NCI-H2196 (cell line): ENCODE measurements at regions not wholly inside any gene's neighbourhood (a gene's known extent, or its start where the extent isn't known, plus 50 kb on each side); places are given as distances from the start of the nearest gene placed in this dataset.

Experiments used
- DNase-seq: peaks from one replicate; lab custom pipeline; 2025; ENCODE audit not compliant: unreplicated experiment; lab: John Stamatoyannopoulos, UW

DNA sequence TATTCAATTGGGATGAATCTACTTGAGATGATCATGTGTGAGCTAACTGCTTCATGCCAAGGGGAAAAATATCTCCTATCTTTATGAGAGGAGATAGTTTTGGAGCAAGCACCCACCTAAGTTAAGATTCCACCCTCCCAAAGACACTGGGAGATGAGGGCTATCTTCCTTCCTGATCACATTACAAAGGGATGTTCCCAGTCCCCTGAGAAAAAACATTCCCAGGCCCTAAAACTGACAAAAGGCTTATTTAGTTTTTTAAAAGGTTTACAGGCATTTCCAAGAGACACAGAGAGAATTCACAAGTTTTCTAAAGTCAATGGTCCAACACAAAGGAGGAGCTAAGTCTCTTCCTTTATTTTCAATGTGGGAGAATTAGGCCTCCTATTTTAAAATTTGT, 401.5 kb downstream of the FBXO15 start:
- no peak for DNase-seq

DNA sequence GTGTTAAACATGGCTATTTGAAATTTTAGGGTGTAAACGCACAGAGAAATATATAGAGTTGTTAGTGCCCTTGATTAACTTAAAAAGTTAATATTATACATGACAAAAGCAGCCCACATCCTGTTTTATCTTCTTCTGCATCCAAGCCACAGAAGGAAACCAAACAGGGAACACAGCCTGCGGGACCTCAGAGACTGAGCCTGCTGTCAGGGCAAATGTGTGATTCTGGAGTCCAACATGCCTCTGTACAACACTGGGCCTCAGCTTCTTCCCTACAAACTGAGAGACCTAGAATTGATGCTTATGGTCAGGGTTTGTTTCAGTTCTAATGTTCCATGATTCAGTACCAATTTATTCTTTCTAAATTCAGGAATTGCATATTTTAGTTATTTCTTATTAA, 404.7 kb downstream of the FBXO15 start:
- DNase-seq, result no peak

DNA sequence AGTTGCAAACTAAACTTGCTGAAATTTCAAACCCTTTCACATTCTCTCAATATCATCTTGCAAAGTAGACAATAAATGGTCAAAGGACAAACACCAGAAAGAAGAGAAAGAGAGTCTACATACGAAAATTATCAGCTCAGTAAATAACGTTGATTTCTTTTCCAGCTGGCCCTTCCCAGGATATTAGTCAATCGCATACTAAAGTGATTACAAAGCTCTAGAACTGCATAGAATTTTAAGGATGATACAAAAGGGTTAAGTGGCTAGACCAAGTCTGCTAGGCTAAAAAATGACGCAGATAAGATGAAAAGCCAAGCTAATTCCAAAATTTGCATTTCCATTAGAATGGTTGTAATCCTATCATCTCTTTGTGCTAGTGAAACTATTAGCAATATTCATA, 405.7 kb downstream of the FBXO15 start:
- DNase-seq, result no peak

DNA sequence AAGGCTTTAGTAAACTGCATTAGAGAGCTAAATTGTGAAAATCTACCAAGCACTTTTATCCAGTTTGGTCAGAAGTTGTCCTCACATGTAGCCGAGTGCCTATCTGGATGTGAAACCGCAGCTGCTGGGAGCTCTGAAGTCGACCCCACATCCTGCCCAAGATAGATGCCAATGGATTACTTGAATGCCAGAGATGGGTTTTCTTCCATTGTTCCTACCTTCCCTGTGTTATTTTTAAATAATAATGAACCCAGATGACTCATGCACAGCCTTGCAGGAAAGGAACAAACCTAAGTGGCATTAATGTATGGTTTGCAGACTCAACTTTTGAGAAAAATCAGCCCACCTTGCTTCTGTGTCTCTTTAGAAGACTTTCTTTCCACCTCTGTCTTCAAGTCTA, 408.5 kb downstream of the FBXO15 start:
- no peak for DNase-seq

DNA sequence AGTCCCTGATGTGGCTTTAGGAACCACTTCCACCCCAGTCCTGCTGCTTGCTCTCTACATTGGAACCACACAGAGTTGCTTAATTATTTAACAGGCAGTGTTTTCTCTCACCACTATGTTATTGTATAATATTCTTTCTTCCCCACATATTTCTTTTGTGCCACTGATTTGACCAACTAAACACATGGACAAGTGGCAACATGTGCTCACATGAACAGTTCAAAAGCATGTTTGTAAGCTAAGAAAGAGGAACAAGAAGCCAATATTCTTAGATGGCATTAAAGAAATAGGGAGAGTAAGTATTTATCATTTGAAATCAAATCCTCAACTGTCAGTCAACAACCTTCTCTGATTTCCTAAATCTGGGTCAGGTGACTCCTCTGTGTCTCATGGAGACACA, 409.6 kb downstream of the FBXO15 start:
- no peak for DNase-seq

DNA sequence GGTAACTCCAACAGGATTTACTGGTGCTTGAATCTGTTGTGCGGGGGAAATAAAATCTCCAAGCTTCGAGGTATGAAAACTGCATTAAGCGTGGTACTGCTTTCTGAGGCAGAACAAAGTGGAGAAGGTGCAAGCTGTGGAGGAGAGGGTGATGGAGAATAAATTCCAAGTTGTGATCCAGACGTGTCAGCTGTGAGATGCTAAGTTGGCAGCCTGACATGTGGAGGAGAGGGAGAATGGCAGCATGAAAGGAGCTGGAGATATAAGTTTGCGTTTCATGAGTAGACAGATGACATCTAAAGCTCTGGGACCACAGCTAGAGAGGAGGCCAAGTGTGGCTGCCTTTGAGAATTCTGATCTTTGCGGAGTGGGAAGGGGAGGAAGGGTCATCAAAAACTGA, 411.8 kb downstream of the FBXO15 start:
- no peak for DNase-seq

DNA sequence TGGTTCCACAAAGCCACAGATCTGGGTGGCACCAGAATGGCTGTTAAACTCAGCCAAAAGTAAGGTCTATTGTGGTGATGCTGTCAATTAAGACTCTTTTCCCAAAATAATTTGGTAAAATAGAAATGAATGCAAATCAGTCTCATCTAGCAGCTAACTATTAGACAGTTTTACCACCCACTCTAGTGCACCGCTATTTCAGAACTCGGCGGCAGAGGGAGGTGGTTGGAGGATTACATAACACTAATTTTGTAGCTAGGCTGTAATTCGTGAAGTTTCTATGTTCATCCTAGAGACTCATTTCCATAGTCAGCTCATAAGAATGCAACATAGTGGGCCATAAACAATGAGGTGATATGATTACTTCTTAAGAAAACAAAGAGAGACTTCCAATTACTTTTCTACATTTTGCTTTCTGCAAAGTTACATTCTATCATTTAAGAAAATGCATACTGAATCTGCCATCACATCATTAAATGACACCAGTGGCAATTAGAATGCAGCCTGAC, 413.8 kb downstream of the FBXO15 start:
- no peak for DNase-seq

DNA sequence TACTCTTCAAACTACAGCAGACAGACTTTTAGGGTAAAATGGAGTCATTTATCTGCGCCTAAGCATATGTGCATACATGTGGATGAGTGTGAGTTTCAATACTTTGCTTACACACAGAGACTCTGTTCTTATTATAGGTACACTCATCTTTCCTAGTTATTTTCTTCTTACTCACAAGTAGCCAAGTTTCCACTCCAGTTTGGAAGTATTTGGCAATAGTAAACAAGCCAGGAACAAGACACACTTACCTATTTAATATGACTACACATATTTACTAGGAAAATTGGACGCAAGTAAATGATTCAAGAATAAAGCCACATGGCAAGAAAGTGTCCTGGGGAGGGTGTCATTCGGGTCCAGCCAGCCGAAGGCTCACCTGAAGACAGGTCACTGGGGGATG, 414.3 kb downstream of the FBXO15 start:
- DNase-seq, result no peak

DNA sequence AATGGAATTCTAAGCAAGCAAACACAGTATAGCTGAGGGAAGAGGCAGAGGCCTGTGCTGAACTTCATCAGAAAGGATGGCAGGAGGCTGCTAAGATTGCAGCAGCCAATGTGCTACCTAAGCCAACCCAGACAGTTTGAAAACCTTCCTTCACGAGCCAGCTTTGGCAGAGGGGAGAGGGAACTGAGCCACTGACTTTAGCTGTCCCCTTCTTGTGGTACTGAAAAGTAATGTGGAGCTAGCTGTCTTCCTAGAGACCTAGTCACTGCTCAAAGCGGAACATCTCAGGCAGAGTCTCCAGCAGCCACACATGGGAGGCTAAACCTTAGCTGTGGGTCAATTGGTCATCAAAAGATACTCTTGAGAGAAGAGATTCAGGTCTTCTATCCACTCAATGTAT, 419.0 kb downstream of the FBXO15 start:
- no peak for DNase-seq

DNA sequence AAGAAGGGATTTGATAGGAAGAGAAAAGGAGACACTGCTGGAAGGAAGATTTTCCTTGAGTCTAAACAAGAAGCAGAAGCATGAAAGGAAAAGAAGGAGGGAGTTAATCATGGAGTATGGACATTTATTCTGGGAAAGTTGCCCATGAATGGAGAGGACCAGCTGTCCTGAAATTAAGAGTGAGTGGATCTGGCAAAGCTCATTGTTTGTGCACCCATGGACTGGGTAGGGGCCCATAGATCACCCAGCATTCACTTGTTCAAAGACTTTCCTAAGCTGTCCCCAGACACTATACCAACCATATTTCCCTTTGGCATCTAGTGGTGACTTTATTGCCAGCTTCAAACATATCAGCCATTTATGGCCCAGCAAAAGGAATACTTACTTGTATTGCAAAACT, 422.7 kb downstream of the FBXO15 start:
- no peak for DNase-seq

DNA sequence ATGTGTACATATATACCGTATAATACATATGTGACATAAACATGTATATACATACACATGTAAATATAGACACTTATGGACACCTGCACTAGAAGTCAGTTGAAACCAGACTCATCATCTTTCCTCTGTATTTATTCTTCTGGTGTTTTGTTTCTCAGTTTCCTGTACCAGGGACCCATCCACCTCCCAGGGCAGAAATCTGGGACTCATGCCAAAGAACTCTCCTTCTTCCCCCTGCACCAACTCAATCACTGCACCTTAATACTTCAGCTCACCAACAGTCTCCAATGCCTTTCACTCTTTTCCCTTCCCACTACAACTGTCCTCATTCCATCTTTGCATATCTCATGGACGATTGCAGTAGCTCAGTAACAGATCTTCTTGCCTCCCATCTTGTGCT, 428.0 kb downstream of the FBXO15 start:
- no peak for DNase-seq

DNA sequence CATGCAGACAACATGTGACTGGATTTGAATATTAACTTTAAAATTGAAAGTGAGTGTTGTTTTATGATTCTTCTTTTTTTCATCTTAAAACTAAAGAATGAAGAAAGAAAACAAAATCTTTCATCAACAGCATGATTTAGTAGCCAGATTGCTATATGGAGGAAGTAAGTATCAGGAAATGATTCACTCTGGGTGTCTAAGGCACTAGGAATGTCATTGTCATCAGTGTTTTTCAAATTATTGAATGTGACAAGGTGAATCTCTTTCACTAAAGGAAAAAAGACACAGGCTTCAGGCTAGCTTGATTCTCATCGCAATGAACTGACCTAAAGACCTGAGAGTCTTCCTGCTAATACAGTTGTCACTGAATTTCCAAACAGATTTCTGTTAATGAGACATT, 430.1 kb downstream of the FBXO15 start:
- no peak for DNase-seq

DNA sequence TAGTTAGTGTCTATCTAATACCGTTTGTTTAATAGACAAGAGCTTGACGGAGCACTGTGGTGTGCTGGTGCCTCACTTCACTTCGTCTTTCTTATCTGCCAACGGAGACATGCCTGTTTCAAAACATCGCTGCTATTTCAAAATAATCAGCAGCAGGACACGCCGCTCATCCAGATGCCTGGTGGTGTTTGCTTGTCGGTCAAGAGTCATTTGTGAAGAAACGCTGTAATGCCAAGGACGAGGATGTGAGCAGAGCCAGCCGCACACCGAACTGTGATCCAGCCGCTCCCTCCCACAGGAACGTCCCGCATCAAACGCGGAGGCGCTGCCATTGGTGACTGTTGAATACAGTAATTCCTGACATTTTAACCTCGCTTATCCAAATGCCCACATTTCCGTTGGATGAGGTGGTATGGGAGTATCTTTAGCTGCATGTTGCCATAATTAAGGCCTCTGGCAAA, 432.4 kb downstream of the FBXO15 start:
- no peak for DNase-seq

DNA sequence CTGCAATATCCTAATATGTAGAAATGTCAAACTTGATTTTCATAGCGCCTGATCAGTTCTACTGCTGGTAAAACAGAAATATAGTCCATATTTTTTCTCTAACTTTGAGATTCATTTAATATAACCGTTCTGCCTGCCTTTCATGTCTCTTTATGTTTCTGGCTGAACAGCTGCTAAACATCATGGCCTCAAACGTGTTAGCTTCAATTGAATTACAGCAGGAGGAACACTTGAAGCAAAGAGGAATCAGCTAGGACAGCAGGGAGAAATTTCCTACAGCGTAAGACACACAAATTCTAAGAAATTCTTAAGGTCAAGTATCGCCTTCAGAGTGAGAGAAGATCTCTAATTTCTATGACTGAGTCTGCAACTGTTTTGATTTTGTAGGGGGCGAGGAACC, 433.2 kb downstream of the FBXO15 start:
- DNase-seq, result no peak

DNA sequence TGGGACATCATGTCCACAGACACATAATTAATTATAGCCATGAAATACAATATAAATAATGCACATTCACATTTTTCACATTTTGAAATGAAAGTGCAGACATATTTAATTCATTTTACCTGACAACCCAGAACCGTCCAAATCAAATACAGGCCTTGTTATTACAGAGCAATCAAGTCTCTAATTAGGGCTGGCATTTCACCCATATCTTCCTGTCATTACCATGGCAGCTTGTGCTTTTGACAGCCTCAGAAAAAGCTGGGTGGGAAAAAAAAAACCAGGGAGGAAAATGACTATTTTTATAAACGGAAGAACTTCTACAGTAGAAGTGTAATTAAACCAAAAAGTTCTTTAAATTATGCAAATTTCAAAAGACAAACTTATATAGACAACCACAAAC, 436.4 kb downstream of the FBXO15 start:
- DNase-seq, result no peak

DNA sequence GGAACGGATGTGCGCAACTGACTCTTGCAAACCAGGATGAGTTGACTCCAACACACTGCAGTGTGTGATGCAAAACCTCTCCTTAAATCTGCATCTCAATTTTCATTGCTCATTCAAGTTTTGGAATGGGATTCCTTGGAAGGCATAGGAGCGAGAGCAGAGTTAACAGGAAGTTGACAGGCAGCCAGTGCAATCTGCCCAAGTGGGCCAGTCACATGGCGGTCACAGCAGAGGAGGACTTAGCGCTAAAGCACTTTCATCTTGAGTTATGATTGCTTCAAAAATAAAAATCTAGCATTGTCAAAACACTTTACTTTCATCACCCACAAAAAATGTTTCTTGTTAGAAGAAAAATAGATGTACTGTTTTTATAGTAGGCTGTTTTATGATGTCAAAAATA, 439.0 kb downstream of the FBXO15 start:
- DNase-seq, result no peak

DNA sequence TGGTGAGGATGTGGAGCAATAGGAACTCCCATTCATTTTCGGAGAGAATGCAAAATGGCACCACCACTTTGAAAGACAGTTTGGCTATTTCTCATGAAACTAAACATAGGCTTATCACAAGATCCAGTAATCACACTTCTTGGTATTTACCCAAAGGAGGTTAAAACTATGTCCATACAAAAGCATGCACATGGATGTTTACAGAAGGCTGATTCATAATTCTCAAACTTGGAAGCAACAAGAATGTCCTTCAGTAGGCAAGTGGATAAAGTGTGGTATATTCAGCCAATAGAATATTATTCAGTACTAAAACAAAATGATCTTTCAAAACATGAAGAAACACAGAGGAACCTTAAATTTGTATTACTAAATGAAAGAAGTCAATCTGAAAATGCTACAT, 440.6 kb downstream of the FBXO15 start:
- DNase-seq, result no peak

DNA sequence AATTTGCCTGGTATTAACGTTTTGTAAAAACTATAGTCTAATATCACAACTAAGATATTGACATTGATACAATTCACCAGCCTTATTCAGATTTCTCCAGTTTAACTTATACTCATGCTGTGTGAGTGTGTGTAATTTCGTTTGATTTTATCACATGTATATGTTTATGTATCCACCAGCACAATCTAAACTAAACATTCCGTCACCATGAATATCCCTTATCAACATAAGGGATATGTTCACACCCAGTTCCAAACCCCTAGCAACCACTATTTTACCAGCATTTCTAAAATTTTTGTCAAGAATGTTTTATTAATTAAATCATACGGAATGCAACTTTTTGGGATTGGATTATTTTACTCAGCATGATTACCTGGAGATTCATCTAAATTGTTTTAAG, 450.3 kb downstream of the FBXO15 start:
- no peak for DNase-seq

DNA sequence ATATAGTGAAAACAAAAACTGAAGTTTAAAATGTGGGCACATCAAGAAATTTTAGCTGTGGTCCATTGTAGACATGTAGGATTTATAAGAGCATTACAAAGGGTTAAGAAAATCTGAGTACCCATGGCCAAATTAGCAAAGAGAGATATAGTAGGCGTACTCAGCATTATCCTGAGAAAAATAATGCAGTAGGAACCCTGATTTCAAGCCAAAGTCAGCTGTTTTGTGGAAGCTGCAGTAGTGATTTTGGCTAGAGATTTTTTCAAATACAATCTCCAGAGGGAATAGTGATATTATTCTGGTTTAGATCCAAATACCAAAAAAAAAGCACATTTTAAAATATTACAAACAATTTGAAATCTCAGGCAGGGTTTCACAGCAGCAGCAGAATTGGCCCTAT, 450.9 kb downstream of the FBXO15 start:
- no peak for DNase-seq

DNA sequence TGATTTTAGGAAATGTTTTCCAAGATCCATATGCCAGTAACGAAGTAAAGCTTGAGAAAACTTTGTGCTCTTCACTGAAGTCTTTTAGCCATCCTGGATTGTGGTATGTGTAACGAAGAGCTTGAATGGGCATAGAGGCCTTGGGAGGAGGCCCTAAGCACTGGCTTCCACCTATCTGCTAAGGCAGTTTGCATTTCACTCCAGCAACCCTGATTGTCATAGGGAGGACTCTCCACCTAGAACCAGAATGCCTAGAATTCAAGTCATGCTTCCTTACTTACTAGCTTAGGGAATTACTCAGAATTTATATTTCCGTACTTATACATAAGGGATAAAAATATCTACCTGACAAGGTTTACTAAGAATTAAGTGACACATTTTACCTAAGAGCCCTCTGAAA, 451.5 kb downstream of the FBXO15 start:
- DNase-seq, result no peak

DNA sequence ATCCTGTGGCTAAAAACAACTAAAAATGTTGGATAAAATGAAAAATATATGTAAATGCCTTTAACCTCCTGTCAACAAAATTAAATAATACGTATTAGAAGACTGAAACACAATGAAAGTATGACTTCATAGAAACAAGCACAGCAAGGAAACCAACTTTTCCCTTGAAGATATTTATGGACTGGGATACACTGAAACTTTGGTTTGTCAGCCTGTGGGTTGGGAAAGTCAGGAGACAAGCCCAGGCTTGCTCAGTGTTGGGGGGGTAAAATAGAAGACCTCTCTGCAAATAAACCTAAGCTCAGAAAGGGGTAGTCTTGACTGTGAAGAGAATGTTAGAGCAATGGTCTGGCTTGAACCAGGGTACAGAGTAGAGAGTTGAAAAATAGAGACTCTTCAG, 454.5 kb downstream of the FBXO15 start:
- DNase-seq, result no peak

DNA sequence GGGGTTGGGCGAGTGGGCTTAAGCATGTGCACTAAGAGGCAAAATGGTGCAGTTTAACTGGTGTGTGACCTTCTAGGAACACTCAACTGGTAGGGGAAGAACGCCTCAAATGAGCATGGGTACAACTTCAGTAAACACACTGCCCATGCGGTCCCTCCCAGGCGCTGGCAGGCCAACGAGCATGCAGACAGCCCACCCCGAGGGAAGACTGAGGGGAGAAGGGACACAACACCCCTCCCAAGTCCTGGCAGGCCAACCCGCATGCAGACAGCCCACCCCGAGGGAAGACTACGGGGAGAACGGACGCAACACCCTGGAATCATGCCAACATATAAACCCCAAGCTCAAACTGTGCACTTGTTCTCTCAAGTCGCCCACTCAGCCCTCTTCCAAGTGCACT, 456.0 kb downstream of the FBXO15 start:
- no peak for DNase-seq

DNA sequence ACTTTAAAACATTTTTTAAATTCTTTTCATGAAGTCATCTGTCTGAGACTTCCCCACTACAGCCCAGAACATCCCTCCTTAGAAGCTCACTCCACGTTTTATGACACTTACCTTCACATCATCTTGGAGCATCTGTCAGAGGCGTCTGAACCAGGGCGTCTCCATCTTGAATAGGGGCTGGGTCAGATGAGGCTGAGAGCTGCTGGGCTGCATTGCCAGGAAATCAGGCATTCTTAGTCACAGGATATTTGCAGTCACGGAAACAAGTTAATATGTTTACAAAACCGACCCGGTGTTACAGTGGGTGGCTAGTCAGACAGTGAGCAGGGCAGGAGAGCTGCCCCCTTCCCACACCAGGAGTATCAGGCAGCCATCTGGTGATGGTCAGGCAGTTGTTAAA, 456.5 kb downstream of the FBXO15 start:
- DNase-seq, result no peak

DNA sequence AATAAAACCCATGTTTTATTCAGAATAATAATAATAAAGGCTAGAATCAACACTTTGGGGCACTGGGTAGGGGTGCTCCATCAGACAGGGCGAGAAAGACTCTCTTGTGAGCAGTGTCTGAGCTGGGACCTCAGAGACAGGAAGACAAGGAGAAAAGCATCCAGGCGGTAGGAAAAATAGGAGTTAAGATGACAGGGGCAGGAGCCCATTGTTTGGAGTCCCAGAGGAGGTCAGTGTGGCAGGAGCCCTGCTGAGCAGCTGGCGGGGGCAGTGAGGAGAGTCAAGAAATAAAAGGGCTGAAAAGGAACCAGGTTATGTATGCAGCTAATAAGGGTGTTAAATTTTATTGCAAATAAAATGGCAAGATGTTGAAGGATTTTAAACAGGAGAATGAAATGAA, 457.4 kb downstream of the FBXO15 start:
- DNase-seq, result no peak
